HCT116 (cell line): ENCODE measurements at regions not wholly inside any gene's neighbourhood (a gene's known extent, or its start where the extent isn't known, plus 50 kb on each side); places are given as distances from the start of the nearest gene placed in this dataset.

Source experiments
- ATAC-seq: fragments of 200-7000 bp; cut with Tn5 transposase; 2 replicates; pipeline ENCODE4 v1.9.1; 2020; ENCODE audit warnings: mild to moderate bottlenecking, moderate library complexity
- BruUV-seq: library from RNA; stranded (reverse); fragments of 400-500 nt; replicated peaks from 2 replicates; lab custom pipeline; 2021; lab: Mats Ljungman, UMichigan
- CTCF ChIA-PET: fragments of 300-600 bp; sonication (Branson Sonifier 250); formaldehyde crosslinking; loops from one replicate; lab custom pipeline; 2021; ENCODE audit warnings: antibody characterized with exemption; lab: Charles Lee
- POLR2A ChIA-PET: fragments of 300-600, 350-600 bp; sonication (Branson Sonifier 250); formaldehyde crosslinking; loops from one replicate; lab custom pipeline; 2021; ENCODE audit warnings: antibody characterized with exemption; lab: Charles Lee
- RAD21 ChIA-PET, 2 experiments: fragments of 300-600 bp; sonication (Branson Sonifier 250); formaldehyde crosslinking; loops; one replicate each; lab custom pipeline; 2023; ENCODE audit warnings: low total read pairs in 2 of 2; ENCODE audit not compliant: uncharacterized antibody in 2 of 2, unreplicated experiment in 2 of 2, low non-redundant PET in 1 of 2; lab: Charles Lee
- DNase-seq: peaks from one replicate; pipeline ENCODE4 v3.0.0-alpha.2; 2010; ENCODE audit warnings: low read depth, low spot score
- H2AFZ ChIP-seq: fragments of 200-600 bp; shearing (Covaris generic), sonication (generic); 2 replicates; pipeline ENCODE4 v1.6.1; 2017; ENCODE audit warnings: low read depth, mixed run types, mixed read lengths, antibody characterized with exemption, low read length; ENCODE audit not compliant: poor library complexity, severe bottlenecking
- H3K27ac ChIP-seq: 2 replicates; pipeline ENCODE4 v1.5.1; 2012; ENCODE audit warnings: low read depth, low read length
- H3K27me3 ChIP-seq: fragments of 200-600 bp; sonication (generic); 2 replicates; pipeline ENCODE4 v1.6.1; 2016; ENCODE audit warnings: mixed run types, low read length, mixed read lengths; ENCODE audit not compliant: insufficient read depth
- H3K36me3 ChIP-seq, 2 experiments: fragments of 200-500 bp in 1 of 2; fragments of 200-600 bp in 1 of 2; sonication (Bioruptor generic) in 1 of 2; sonication (generic) in 1 of 2; 2 replicates each; pipeline versions ENCODE4 v1.5.1 to v1.6.1; 2014 to 2016; ENCODE audit warnings: low read length in 2 of 2, inconsistent platforms in 1 of 2, mixed read lengths in 1 of 2, mixed run types in 1 of 2; ENCODE audit not compliant: insufficient read depth in 2 of 2, control insufficient read depth in 1 of 2
- H3K4me1 ChIP-seq, 2 experiments: fragments of 200-600 bp in 1 of 2; sonication (generic) in 1 of 2; 2 replicates each; pipeline versions ENCODE4 v1.5.1 to v1.6.1; 2012 to 2017; ENCODE audit warnings: low read length in 2 of 2, inconsistent platforms in 1 of 2, mild to moderate bottlenecking in 1 of 2, mixed read lengths in 1 of 2, mixed run types in 1 of 2, moderate library complexity in 1 of 2; ENCODE audit not compliant: insufficient read depth in 2 of 2, control insufficient read depth in 1 of 2
- H3K4me2 ChIP-seq: fragments of 200-600 bp; sonication (generic); 2 replicates; pipeline ENCODE4 v1.6.1; 2017; ENCODE audit warnings: mixed run types, low read length, mixed read lengths
- H3K4me3 ChIP-seq, 2 experiments: fragments of 200-600 bp in 1 of 2; sonication (generic) in 1 of 2; replicated peaks in 1 of 2; 2 replicates each; pipeline ENCODE4 v1.5.1; 2011 to 2016; ENCODE audit warnings: low read length in 2 of 2, control low read depth in 1 of 2, low read depth in 1 of 2, mild to moderate bottlenecking in 1 of 2, mixed read lengths in 1 of 2, mixed run types in 1 of 2
- H3K79me2 ChIP-seq: fragments of 200-600 bp; sonication (generic); 2 replicates; pipeline ENCODE4 v1.6.1; 2017; ENCODE audit warnings: mild to moderate bottlenecking, mixed run types, low read length, moderate library complexity, mixed read lengths; ENCODE audit not compliant: insufficient read depth
- H3K9ac ChIP-seq: fragments of 200-600 bp; sonication (generic); 2 replicates; pipeline ENCODE4 v1.6.1; 2016; ENCODE audit warnings: low read length, mixed read lengths
- H3K9me2 ChIP-seq: fragments of 200-600 bp; sonication (generic), shearing (Covaris generic); 2 replicates; pipeline ENCODE4 v1.6.1; 2017; ENCODE audit warnings: mixed run types, mild to moderate bottlenecking, moderate library complexity; ENCODE audit not compliant: insufficient read depth
- H3K9me3 ChIP-seq, 2 experiments: fragments of 200-500 bp in 1 of 2; fragments of 200-600 bp in 1 of 2; sonication (Bioruptor generic) in 1 of 2; sonication (generic) in 1 of 2; 2 replicates each; pipeline ENCODE4 v1.6.1; 2014 to 2017; ENCODE audit warnings: low read length in 2 of 2, mixed read lengths in 2 of 2, inconsistent platforms in 1 of 2, low read depth in 1 of 2, mild to moderate bottlenecking in 1 of 2, mixed run types in 1 of 2, moderate library complexity in 1 of 2; ENCODE audit not compliant: control insufficient read depth in 1 of 2, insufficient read depth in 1 of 2
- H4K20me1 ChIP-seq: fragments of 200-600 bp; sonication (generic), shearing (Covaris generic); 2 replicates; pipeline ENCODE4 v1.6.1; 2017; ENCODE audit warnings: mixed run types, mild to moderate bottlenecking, moderate library complexity; ENCODE audit not compliant: insufficient read depth
- CBX3 ChIP-seq: IDR thresholded peaks from 2 replicates; pipeline ENCODE4 v1.6.1; 2012; ENCODE audit warnings: low read depth
- CEBPB ChIP-seq: IDR thresholded peaks from 2 replicates; pipeline ENCODE4 v1.6.1; 2012; ENCODE audit warnings: low read depth
- EGR1 ChIP-seq: IDR thresholded peaks from 2 replicates; pipeline ENCODE4 v1.6.1; 2012; ENCODE audit warnings: low read depth
- EZH2phosphoT487 ChIP-seq: fragments of 200-600 bp; IDR thresholded peaks from 2 replicates; pipeline ENCODE4 v1.6.1; 2018; ENCODE audit warnings: antibody characterized with exemption, borderline replicate concordance
- FOSL1 ChIP-seq: IDR thresholded peaks from 2 replicates; pipeline ENCODE4 v1.6.1; 2012; ENCODE audit warnings: low read depth
- REST ChIP-seq: IDR thresholded peaks from 2 replicates; pipeline ENCODE4 v1.6.1; 2012; ENCODE audit warnings: low read depth
- SRF ChIP-seq: IDR thresholded peaks from 2 replicates; pipeline ENCODE4 v1.6.1; 2012; ENCODE audit warnings: low read depth
- TCF7L2 ChIP-seq: IDR thresholded peaks from 2 replicates; pipeline ENCODE4 v1.7.0; 2011; ENCODE audit warnings: borderline replicate concordance, inconsistent platforms; ENCODE audit not compliant: insufficient read depth, insufficient read length; ENCODE audit errors: extremely low read depth
- YY1 ChIP-seq: IDR thresholded peaks from 2 replicates; pipeline ENCODE4 v1.6.1; 2011; ENCODE audit warnings: low read length, low read depth, moderate library complexity, mild to moderate bottlenecking; ENCODE audit not compliant: insufficient replicate concordance; ENCODE audit errors: extremely low read depth
- ZBTB33 ChIP-seq: IDR thresholded peaks from 2 replicates; pipeline ENCODE4 v1.6.1; 2011; ENCODE audit warnings: mild to moderate bottlenecking, low read length, moderate library complexity; ENCODE audit not compliant: insufficient replicate concordance; ENCODE audit errors: extremely low read depth
- ZNF274 ChIP-seq: fragments of 200-500 bp; sonication (Bioruptor generic); IDR thresholded peaks from 2 replicates; pipeline ENCODE4 v1.6.1; 2014; ENCODE audit warnings: mild to moderate bottlenecking, low read depth, low read length, inconsistent platforms
- intact Hi-C: fragments of 100-400 bp; cut with micrococcal nuclease; formaldehyde crosslinking; loops from 2 replicates; pipeline ENCODE4 v1.10.0; 2022
- TF ChIP-seq, protein P1 (sequence below), 3 experiments: fragments of 200-600 bp in 1 of 3; sonication (generic) in 1 of 3; IDR thresholded peaks in 2 of 3; conservative IDR thresholded peaks in 1 of 3; 2 replicates each; pipeline ENCODE4 v1.5.1; 2012 to 2017; ENCODE audit warnings: low read depth in 2 of 3, low read length in 2 of 3, antibody characterized with exemption in 1 of 3, borderline replicate concordance in 1 of 3, control low read depth in 1 of 3, mild to moderate bottlenecking in 1 of 3, mixed read lengths in 1 of 3, mixed run types in 1 of 3, moderate library complexity in 1 of 3; ENCODE audit not compliant: insufficient read depth in 1 of 3
- TF ChIP-seq, protein P2 (sequence below): IDR thresholded peaks from 2 replicates; pipeline ENCODE4 v1.6.1; 2012
- TF ChIP-seq, protein P3 (sequence below): IDR thresholded peaks from 2 replicates; pipeline ENCODE4 v1.6.1; 2012

- TF ChIP-seq SRF (no peak), YY1 (no peak), ZNF274 (no peak), EZH2phosphoT487 (no peak), TCF7L2 (no peak), CBX3 (no peak), REST (no peak), CEBPB (no peak), ZBTB33 (no peak), FOSL1 (no peak), EGR1 (no peak)
- TF ChIP-seq, protein P1, sequence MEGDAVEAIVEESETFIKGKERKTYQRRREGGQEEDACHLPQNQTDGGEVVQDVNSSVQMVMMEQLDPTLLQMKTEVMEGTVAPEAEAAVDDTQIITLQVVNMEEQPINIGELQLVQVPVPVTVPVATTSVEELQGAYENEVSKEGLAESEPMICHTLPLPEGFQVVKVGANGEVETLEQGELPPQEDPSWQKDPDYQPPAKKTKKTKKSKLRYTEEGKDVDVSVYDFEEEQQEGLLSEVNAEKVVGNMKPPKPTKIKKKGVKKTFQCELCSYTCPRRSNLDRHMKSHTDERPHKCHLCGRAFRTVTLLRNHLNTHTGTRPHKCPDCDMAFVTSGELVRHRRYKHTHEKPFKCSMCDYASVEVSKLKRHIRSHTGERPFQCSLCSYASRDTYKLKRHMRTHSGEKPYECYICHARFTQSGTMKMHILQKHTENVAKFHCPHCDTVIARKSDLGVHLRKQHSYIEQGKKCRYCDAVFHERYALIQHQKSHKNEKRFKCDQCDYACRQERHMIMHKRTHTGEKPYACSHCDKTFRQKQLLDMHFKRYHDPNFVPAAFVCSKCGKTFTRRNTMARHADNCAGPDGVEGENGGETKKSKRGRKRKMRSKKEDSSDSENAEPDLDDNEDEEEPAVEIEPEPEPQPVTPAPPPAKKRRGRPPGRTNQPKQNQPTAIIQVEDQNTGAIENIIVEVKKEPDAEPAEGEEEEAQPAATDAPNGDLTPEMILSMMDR (IDR thresholded peaks at IDR 0.05 in 2 of 3, conservative IDR thresholded peaks at IDR 0.05 in 1 of 3; ENCODE audit: borderline replicate concordance in 1 of 3, insufficient read depth in 1 of 3, low read depth in 2 of 3, low read length in 2 of 3): no peak
- TF ChIP-seq, protein P2, sequence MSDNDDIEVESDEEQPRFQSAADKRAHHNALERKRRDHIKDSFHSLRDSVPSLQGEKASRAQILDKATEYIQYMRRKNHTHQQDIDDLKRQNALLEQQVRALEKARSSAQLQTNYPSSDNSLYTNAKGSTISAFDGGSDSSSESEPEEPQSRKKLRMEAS: no peak
- TF ChIP-seq, protein P3, sequence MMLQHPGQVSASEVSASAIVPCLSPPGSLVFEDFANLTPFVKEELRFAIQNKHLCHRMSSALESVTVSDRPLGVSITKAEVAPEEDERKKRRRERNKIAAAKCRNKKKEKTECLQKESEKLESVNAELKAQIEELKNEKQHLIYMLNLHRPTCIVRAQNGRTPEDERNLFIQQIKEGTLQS: no peak
- ChIA-PET RAD21 (no interaction called here), CTCF (no interaction called here), POLR2A (no interaction called here)
- no peak overlapping the region for H3K4me3 ChIP-seq
- H3K4me1 ChIP-seq: peaks cover 5 to 9% of the 10 kb centered on the region in 2 experiments
- no peak overlapping the region for H3K9ac ChIP-seq
- BruUV-seq: no TSS peak
- no peaks in the 10 kb centered on the region for H3K27me3 ChIP-seq
- H3K79me2 ChIP-seq: no peaks in the 10 kb centered on the region
- no peaks in the 10 kb centered on the region for H4K20me1 ChIP-seq
- H3K9me2 ChIP-seq: no peaks in the 10 kb centered on the region
- DNase-seq: no peak
- intact Hi-C loops: no loop called here
- H3K9me3 ChIP-seq: no peaks in the 10 kb centered on the region
- H3K27ac ChIP-seq: no peak overlapping the region
- no peak for ATAC-seq
- H2AFZ ChIP-seq: no peak overlapping the region
- no peaks in the 10 kb centered on the region for H3K36me3 ChIP-seq
- no peak overlapping the region for H3K4me2 ChIP-seq
These were observed 857.0 kb upstream of the LCORL start for GRCh38 chr4:18878561-18878960.
